ENCODE measurements at regions not wholly inside any gene's neighbourhood (a gene's known extent, or its start where the extent isn't known, plus 50 kb on each side); places are given as distances from the start of the nearest gene placed in this dataset.
A peak's percentile ranks its signal among the peaks of the same experiment; 100 is the strongest.

- H2BK120ac ChIP-seq (ENCODE audit: low read depth, low read length) = no peak overlapping the region
- no peak overlapping the region for H4K8ac ChIP-seq (ENCODE audit: low read depth in 2 of 2, low read length in 2 of 2)
- H2AK9ac ChIP-seq (replicated peaks; ENCODE audit: low read depth, low read length, poor library complexity) = no peak overlapping the region
- no peak overlapping the region for H2BK20ac ChIP-seq (ENCODE audit: low read depth, low read length)
- no peak overlapping the region for H2AK5ac ChIP-seq (ENCODE audit: low read depth, low read length)
- ChIA-PET POLR2A (ENCODE audit: unreplicated experiment) (no interaction called here), CTCF (no interaction called here)
- H3K23ac ChIP-seq (ENCODE audit: low read depth, low read length) = no peak overlapping the region
- no peak overlapping the region for H3K18ac ChIP-seq (ENCODE audit: low read depth, low read length)
- no TSS peak for BruUV-seq (replicated peaks)
- no peak overlapping the region for H3K27ac ChIP-seq (ENCODE audit: insufficient read depth, low read length)
- H3K4me3 ChIP-seq (ENCODE audit: insufficient read depth, low read depth, low read length) = no peak overlapping the region
- H3K36me3 ChIP-seq (ENCODE audit: control insufficient read depth, insufficient read depth, low read length) = no peaks in the 10 kb centered on the region
- no peak overlapping the region for H3K4me2 ChIP-seq (ENCODE audit: low read depth, low read length)
- no peak overlapping the region for H3K4ac ChIP-seq (ENCODE audit: low read depth, low read length)
- no peak overlapping the region for H2AFZ ChIP-seq (replicated peaks; ENCODE audit: low read length, poor library complexity)
- H4K91ac ChIP-seq (ENCODE audit: insufficient read depth, low read depth, low read length) = no peak overlapping the region
- no peaks in the 10 kb centered on the region for H3K79me1 ChIP-seq (ENCODE audit: low read depth in 1 of 2, low read length in 2 of 2)
- in situ Hi-C loops (cut with MboI; ENCODE audit: low sequenced_read_pairs) (no loop called here), intact Hi-C loops (cut with micrococcal nuclease) (no loop called here), dilution Hi-C loops (cut with HindIII; ENCODE audit: low sequenced_read_pairs, unreplicated experiment) (no loop called here)
- no peaks in the 10 kb centered on the region; the same call in 1 of the 2 replicates for H3K9me1 ChIP-seq (ENCODE audit: insufficient read depth, low read length)
- 0 out of 2 replicates have a peak, but pooled peaks cover 1% of the 10 kb centered on the region for H3K4me1 ChIP-seq (ENCODE audit: control insufficient read depth, insufficient read depth, low read length)
- no peak for TF ChIP-seq SMC3 (IDR thresholded peaks at IDR 0.05; ENCODE audit: low read depth, low read length)
- no peak for TF ChIP-seq RFX5 (IDR thresholded peaks at IDR 0.05; ENCODE audit: low read depth, low read length)
- TF ChIP-seq RAD21 (IDR thresholded peaks at IDR 0.05; ENCODE audit: low read length) = no peak
- no peak for TF ChIP-seq ELK1 (IDR thresholded peaks at IDR 0.05; ENCODE audit: borderline replicate concordance, low read depth, low read length)
- TF ChIP-seq POLR2A (IDR thresholded peaks at IDR 0.05; ENCODE audit: low read depth, low read length) = no peak
- no peak for TF ChIP-seq CHD1 (IDR thresholded peaks at IDR 0.05; ENCODE audit: low read depth, low read length)
- TF ChIP-seq FOS (IDR thresholded peaks at IDR 0.05; ENCODE audit: low read depth, low read length) = no peak
- TF ChIP-seq USF2 (IDR thresholded peaks at IDR 0.05; ENCODE audit: low read depth, low read length) = no peak
- TF ChIP-seq MAFK (IDR thresholded peaks at IDR 0.05; ENCODE audit: low read depth, low read length) = no peak
- no peak for TF ChIP-seq MAZ (IDR thresholded peaks at IDR 0.05; ENCODE audit: borderline replicate concordance, low read depth, low read length)
- TF ChIP-seq MXI1 (IDR thresholded peaks at IDR 0.05; ENCODE audit: borderline replicate concordance, low read depth, low read length) = no peak
- H4K20me1 ChIP-seq (ENCODE audit: insufficient read depth, low read length) = 0 out of 2 replicates have a peak, but pooled peaks cover 8% of the 10 kb centered on the region
- no peak overlapping the region for H3K14ac ChIP-seq (replicated peaks; ENCODE audit: low read depth, low read length)
- H3K56ac ChIP-seq (ENCODE audit: extremely low read depth, insufficient read depth, low read length) = no peak overlapping the region
- H2BK15ac ChIP-seq (ENCODE audit: low read depth, low read length) = no peak overlapping the region
- no peak overlapping the region for H2BK5ac ChIP-seq (ENCODE audit: low read depth, low read length, poor library complexity, severe bottlenecking)
- peak; percentile 35; the same call in 1 of the 2 replicates for ATAC-seq (ENCODE audit: low read depth)
- no peak overlapping the region for H3K9ac ChIP-seq (ENCODE audit: low read depth, low read length)
- H3K27me3 ChIP-seq (ENCODE audit: control insufficient read depth, insufficient read depth, low read length) = peaks cover 35% of the 10 kb centered on the region
- no peak for DNase-seq
- H3K9me3 ChIP-seq (ENCODE audit: control insufficient read depth, insufficient read depth, low read length) = 0 out of 2 replicates have a peak, but pooled peaks cover 3% of the 10 kb centered on the region
- WGBS, 2 experiments (ENCODE audit: extremely low coverage in 2 of 2, insufficient read length in 1 of 2) = no CpG with 5 or more reads among the region's 4 CpGs
- no peak overlapping the region for H4K5ac ChIP-seq (ENCODE audit: low read depth, low read length)
Observed at GRCh38 chrX:39955625-39956024, 142.1 kb downstream of the BCOR start.

All from IMR-90 (cell line).